GM12875 (cell line): ENCODE measurements at regions not wholly inside any gene's neighbourhood (a gene's known extent, or its start where the extent isn't known, plus 50 kb on each side); places are given as distances from the start of the nearest gene placed in this dataset.
"Not testable (repeated sequence)": the region's sequence is repeated elsewhere in the genome, so short reads cannot be mapped to it uniquely, and the experiment has no call there.

Experiments
- H3K4me3 ChIP-seq: one replicate; pipeline ENCODE4 v1.5.1; 2011; ENCODE audit warnings: low read depth, low read length, control low read depth
- CTCF ChIP-seq: IDR thresholded peaks from 2 replicates; pipeline ENCODE4 v1.5.1; 2011; ENCODE audit warnings: low read depth, mild to moderate bottlenecking, control low read depth, inconsistent platforms, low read length, moderate library complexity, borderline replicate concordance; ENCODE audit not compliant: insufficient read depth

- no peak overlapping the region for H3K4me3 ChIP-seq
- TF ChIP-seq CTCF = no peak
These were observed 1351.5 kb downstream of the UQCRFS1 start for GRCh38 chr19:27861411-27861975.

GRCh38 chr19:27860309-27860934, 1352.5 kb downstream of the UQCRFS1 start:
- TF ChIP-seq CTCF = no peak
- no peak overlapping the region for H3K4me3 ChIP-seq

GRCh38 chr19:27859689-27860088, 1353.3 kb downstream of the UQCRFS1 start:
- no peak overlapping the region for H3K4me3 ChIP-seq
- no peak for TF ChIP-seq CTCF

GRCh38 chr19:27858981-27859581, 1353.9 kb downstream of the UQCRFS1 start:
- no peak overlapping the region for H3K4me3 ChIP-seq
- no peak for TF ChIP-seq CTCF

GRCh38 chr19:27852931-27853330, 1360.0 kb downstream of the UQCRFS1 start:
- not testable (repeated sequence) for H3K4me3 ChIP-seq

- no peak for TF ChIP-seq CTCF
- H3K4me3 ChIP-seq = no peak overlapping the region
These were observed 1361.3 kb downstream of the UQCRFS1 start for GRCh38 chr19:27851543-27852060.

- TF ChIP-seq CTCF = no peak
- no peak overlapping the region for H3K4me3 ChIP-seq
These were observed 1361.9 kb downstream of the UQCRFS1 start for GRCh38 chr19:27851002-27851481.
